ENCODE measurements at regions not wholly inside any gene's neighbourhood (a gene's known extent, or its start where the extent isn't known, plus 50 kb on each side); places are given as distances from the start of the nearest gene placed in this dataset. TPM values are rescaled to one million over a fixed set of nuclear protein-coding genes. Genes with fewer than 3 reads are reported as not detected.

Small RNA genes lying in the stretch of these regions (microRNA-seq; reads per million reads assigned to microRNA genes)
- not detected for gene MIR6080

Small RNA genes lying in the stretch of these regions (small RNA-seq; reads per million reads assigned to genes)
- not detected for gene AC103810.3
- not detected for gene BPTFP1
- gene MINOS1P2, result not detected
- not detected for gene MIR6080

Data from thyroid gland (tissue), 2 donors.